GM12873 (cell line): ENCODE measurements at regions not wholly inside any gene's neighbourhood (a gene's known extent, or its start where the extent isn't known, plus 50 kb on each side); places are given as distances from the start of the nearest gene placed in this dataset.

Source experiments
- TF ChIP-seq, protein P1 (sequence below): IDR thresholded peaks from 2 replicates; pipeline ENCODE4 v1.5.1; 2012; ENCODE audit warnings: low read depth, mild to moderate bottlenecking, moderate library complexity, low read length, control low read depth; ENCODE audit not compliant: insufficient read depth; ENCODE audit errors: missing control alignments

- TF ChIP-seq, protein P1, sequence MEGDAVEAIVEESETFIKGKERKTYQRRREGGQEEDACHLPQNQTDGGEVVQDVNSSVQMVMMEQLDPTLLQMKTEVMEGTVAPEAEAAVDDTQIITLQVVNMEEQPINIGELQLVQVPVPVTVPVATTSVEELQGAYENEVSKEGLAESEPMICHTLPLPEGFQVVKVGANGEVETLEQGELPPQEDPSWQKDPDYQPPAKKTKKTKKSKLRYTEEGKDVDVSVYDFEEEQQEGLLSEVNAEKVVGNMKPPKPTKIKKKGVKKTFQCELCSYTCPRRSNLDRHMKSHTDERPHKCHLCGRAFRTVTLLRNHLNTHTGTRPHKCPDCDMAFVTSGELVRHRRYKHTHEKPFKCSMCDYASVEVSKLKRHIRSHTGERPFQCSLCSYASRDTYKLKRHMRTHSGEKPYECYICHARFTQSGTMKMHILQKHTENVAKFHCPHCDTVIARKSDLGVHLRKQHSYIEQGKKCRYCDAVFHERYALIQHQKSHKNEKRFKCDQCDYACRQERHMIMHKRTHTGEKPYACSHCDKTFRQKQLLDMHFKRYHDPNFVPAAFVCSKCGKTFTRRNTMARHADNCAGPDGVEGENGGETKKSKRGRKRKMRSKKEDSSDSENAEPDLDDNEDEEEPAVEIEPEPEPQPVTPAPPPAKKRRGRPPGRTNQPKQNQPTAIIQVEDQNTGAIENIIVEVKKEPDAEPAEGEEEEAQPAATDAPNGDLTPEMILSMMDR, result no peak
These were observed 214.5 kb downstream of the SEC61B start for GRCh38 chr9:99436616-99437015.

DNA sequence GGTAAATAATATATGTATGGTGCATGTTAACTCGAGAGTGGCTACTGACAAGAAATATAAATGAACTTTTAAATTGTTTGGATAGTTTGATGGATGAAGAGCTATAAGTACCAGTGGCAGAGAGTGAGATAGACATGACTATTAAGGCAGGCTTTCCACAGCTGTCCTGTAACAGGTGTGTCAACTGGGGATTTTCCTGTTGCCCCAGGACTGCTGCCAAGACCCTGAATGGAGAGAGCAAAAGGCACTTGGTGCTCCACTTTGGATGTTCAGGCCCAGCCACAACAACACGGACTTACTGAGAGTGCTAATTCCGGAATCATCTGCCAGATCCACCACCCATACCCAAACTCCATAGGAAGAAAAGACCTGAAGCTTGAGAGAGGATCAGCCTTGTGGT, 215.1 kb downstream of the SEC61B start:
- TF ChIP-seq, protein P1, result no peak

DNA sequence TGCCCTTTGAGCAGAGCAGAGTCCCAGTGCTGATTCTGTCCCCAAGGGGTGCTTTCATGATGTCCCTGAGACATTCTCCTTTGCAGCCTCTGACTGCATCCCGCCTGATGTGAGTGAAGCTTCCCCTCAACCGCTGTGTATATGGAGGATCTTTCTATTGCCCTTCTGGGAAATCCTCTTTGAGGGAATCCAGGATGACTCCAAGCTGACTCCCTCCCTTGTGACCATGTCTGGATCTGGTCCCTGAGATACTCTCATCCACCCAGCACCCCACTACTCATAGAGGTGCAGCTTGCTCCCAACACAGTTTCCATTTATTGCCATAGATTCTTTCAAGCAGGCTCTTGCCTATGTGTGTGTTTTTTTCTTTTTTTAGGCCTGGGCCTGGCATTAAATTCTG, 216.5 kb downstream of the SEC61B start:
- TF ChIP-seq, protein P1, result no peak

- TF ChIP-seq, protein P1, result no peak
These were observed 219.7 kb downstream of the SEC61B start for GRCh38 chr9:99441829-99442228.

DNA sequence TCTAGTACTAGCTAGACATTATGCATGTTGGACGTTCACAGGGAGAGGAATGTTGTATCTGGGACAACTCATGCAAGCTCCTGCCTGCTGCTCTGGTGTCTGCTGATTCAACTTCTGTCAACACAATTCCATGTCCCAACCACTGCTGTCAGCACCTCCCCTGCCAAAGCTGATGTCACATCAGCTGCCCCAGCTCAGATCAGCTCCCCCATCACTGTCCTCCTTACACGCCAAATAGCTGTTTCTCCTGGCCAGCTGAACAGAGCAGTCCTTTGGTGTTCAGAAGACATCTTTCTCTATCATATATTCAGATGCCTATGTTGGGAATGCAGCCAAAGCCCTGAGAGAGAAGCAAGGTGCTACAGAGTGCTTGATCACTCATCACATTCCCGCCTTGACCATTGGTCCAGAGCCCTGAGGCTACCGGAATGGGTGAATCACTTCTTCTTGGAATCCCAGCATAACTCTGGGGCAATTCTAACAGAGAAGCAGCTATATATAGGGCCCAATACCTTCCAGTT, 223.3 kb downstream of the SEC61B start:
- TF ChIP-seq, protein P1, result no peak

- TF ChIP-seq, protein P1, result no peak
These were observed 223.8 kb downstream of the SEC61B start for GRCh38 chr9:99445920-99446319.

- TF ChIP-seq, protein P1, result no peak
These were observed 225.9 kb downstream of the SEC61B start for GRCh38 chr9:99447951-99448350.
